GM20000 (cell line): ENCODE measurements at regions not wholly inside any gene's neighbourhood (a gene's known extent, or its start where the extent isn't known, plus 50 kb on each side); places are given as distances from the start of the nearest gene placed in this dataset.
A peak's percentile ranks its signal among the peaks of the same experiment; 100 is the strongest.

Experiments used
- DNase-seq: peaks from one replicate; pipeline ENCODE4 v3.0.0; 2012; ENCODE audit warnings: low spot score
- CTCF ChIP-seq: IDR thresholded peaks from 2 replicates; pipeline ENCODE4 v1.5.1; 2012; ENCODE audit warnings: mild to moderate bottlenecking, control low read depth; ENCODE audit errors: extremely low read depth, missing control alignments

DNA sequence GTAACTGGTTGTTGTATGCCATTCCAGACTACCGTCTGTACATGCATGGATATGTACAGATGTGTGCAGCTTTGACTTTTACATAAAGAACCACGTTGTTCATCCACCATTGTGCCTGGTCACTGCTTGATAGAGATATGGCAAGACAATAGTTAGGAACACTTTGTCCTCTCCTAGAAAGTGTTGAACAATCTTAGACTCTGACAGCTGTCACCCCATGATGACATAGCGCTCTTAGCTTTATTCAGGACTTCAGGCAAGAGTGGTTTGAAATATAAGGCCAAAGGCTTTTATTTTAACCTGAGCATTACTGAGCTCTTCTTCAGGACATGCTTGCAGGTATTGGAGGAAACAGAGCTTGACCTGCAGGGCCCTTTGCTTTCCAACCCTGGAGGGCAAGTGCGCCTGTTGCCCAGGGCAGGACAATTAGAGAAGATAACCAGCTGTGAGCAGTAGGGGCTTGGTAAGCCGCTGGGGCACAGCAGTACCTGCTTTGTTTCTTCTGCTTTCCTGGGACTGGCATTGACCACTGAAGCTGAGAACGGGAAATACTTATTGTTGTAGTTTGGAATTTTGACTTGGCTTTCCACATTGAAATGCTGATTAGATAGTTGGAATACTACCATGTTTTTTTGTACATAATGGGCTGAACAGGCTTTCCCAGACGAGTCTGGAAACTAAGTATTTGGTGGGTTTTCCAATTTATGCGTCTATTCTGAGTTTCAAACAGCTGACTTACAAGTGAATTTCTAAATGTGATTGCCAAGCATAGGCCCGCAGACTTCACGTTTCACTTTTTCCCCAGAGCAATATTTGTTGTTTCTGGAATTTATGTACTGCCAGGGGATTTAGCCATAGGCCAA is 51.1 kb downstream of the GARRE1 start:
- TF ChIP-seq CTCF = no peak
- DNase-seq = no peak

DNA sequence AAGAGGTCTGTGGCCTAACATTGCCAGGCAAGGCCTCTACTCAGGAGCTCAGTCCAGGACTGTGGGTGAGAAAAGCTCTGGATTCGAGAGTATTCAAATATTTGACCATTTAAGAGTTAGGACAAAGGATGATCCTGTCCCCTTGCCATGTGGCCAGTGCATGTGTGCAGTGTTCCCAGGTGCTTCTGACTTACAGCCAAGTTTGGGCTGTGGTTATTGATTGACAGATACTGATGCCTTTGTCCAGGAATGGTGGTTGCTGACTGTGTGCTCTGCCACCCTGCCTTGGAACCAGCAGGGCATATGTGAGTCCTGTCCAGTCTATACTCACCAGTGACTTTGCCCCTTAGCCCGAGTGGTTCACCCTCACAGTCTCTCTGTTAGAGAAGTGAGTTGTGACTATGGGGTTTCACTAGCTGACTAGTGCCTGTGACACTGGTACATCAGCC is 51.9 kb downstream of the GARRE1 start:
- DNase-seq = no peak
- TF ChIP-seq CTCF = no peak

DNA sequence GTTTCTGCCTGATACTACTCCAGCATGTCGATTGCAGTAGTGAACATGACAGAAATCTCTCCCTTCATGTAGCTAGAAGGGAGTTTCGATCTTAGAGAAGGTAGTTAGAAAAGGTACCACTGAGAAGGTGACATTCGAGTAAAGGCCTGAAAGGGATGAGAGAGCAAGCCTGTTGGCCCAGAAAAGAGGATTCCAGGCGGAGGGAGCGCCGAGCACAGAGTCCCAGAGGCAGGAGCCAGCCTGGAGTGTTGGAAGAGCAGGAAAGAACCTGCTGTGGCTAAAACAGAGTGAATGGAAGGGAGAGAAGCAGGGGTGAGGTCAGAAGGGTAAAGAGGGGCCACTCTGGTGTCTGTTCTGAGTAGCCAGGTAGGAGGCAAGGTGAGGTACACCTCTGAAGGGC is 52.5 kb downstream of the GARRE1 start:
- no peak for TF ChIP-seq CTCF

DNA sequence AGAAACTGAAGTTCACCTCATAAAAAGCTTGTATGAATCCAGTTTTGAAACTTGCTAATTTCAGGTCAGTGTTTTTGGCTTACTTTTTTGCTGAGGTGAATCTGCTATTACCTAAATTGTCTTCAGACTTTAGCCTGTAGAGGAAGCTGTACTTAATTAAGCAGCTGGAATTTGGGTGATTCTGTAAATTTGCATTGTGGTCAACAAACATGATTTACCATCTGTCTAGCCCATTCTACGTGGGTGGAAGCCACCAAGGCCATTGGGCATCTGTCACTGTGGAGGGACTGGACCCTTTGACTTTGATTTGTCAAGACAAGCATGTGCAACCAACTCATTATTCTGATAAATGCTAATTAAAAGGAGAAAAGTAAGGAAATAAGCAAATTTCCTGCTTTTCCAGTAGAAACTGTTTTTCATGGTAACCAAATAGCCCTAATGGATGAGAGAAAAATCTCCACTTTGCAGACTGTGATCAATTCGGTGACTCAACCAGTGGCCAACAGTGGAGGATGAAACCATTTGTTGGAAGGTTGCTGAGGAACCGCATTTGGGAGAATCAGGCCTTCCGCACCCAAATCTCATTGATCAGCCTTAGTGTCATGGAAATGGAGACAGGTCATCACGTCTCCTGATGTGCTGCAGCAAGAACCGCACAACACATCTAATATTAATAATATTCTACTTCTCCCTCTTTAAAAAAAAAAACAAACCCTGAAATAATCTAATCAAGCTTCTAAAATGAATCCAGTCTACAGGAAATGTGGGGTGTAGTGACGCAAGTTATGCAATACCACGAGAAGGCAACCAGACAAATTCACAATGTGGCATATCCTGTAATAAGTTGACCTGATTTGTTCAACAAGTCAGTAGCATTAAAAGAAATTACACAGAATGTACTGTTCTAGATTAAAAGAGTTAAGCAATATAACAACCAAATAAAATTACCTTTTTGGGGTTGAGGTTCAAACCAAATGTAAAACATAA is 54.3 kb downstream of the GARRE1 start:
- no peak for DNase-seq
- no peak for TF ChIP-seq CTCF

More for the DNA sequence above, 52.5 kb downstream of the GARRE1 start:
- no peak for DNase-seq

DNA sequence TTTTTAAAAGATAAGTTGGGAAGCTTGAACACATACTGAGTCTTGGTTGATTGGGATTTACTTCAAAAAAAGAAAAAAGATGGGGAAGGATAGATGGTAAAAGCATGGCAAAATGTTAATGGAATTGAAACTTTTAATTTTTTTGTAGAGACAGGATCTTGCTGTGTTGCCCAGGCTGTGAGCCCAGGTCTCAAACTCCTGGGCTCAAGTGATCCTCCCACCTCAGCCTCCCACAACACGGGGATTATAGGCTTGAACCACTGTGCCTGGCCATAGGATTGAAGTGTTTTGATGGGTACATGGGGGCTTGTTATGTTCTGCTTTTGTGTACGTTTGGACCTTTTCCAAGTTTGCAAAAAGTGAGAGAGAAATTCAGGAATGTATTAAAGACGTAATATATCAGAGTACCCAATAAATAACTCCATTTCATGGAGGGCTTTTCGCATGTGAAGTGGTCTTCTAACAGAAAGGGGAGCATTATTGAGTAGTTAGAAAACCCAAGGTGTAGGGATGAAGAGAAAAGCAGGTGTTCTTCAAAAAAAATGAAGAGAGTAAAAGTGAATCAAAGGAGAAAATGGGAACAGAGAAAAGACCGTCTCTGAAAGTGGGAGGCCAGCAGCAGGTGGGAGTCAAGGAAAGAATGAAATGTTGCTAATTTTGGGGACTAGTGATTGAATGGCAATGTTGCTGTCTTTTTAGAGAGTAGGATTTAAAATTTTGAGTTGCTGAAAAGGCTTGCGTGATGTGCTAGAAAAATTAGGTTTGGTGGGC is 55.2 kb downstream of the GARRE1 start:
- no peak for TF ChIP-seq CTCF
- no peak for DNase-seq

DNA sequence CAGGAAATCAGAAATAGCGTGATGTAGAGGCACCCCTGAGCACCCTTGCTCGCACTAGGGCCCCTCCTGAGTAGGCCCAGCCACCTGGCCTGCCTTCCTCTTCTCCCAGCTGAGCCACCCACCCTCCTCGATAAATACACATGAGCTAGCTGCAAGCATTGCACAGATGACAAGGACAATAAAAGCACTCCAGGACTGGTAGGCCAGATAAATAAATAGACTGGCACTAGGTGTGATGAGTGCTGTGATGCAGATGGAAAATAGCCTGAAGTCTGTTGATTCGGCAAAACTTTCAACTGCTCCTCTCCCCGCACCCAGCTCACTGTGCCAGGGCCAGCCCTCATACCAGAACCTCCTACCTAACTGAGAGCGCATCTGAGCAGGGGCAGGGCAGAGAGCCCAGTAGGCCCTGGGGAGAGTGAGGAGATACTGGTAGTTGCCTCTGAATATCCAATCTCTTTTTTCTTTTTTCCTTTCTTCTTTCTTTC is 54.5 kb upstream of the GPI start:
- peak; percentile 39 for DNase-seq
- TF ChIP-seq CTCF = no peak
